GM18502 (cell line): ENCODE measurements at regions not wholly inside any gene's neighbourhood (a gene's known extent, or its start where the extent isn't known, plus 50 kb on each side); places are given as distances from the start of the nearest gene placed in this dataset.

Experiments
- ATAC-seq: cut with Tn5 transposase; IDR thresholded peaks from one replicate; pipeline ENCODE4 v1.9.1; 2021; ENCODE audit warnings: mild to moderate bottlenecking; ENCODE audit not compliant: unreplicated experiment, poor library complexity

DNA sequence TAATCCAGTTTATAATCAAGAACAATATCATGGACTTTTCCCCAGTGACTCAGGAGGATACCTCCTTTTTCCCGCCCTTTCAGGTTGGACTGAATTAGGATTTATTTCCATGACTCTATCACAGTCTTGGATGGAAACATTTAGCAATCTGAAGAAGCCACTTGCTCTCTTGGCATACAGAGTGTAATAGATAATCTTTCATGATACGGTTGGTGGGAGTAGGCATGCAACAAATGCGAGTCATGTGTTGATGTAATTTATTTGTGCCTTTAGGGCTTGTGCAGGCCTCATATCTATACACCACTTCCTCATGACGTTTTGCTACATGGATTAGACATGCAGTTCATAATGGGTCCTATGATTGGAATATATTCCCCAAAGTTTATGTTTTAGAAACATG, 54.2 kb upstream of the MCTP2 start:
- no peak for ATAC-seq

GRCh38 chr15:94175420-94175819, 55.9 kb upstream of the MCTP2 start:
- no peak for ATAC-seq

DNA sequence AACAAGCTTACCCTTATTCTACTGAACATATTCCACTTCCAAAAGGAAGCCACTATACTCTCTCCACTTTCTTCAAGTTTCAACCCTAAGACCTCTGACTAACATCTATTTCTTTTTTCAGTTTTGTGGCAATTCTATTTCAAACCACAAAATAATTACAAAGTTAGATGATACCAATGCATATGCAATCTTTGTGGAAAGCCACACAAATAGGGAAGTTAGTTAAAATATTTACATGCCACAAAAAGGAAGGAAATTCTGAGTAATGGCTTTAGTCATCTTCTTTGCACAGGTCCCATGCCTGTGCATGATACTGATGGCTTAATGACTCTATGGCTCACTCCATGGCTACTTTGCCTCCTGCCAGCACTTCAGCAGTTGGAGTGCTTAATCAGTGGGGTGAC, 57.0 kb upstream of the MCTP2 start:
- peak; percentile 92 for ATAC-seq

DNA sequence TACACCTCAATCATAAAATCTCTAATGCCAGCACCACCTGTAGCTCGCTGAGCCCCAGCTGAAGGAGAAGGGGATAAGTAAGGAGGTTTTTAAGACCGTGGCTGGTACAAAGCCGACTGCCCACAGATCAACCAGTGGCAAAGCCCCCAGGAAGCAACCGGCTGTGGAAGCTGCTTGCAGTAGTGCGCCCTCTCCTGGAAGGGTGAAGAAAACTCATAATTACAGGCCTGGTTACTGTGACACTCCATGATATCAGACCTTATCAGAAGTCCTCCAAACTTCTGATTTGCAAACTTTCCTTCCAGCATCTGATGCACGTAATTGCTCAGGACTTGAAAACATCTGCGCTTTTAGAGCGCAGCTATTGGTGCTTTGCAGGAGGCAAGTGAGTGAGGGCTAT, 63.1 kb upstream of the MCTP2 start:
- ATAC-seq, result no peak

DNA sequence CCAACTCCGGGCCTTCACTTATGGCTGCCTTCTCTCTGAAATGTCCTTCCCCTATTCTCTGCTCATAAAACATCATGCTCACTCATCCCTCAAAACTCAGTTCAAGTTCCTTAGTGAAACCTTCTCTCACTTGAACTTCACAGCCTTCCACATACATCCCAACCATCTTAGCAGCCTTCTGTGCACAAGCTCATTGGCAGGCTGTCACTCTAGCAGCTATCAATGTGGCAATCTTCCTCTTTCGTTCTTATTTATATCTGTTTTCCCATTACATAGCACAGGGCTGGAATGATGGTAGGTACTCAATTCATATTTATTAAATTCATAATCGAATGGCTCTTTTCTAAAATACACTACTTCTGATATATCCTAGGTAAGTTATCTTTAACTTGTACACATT, 66.4 kb upstream of the MCTP2 start:
- ATAC-seq, result no peak

DNA sequence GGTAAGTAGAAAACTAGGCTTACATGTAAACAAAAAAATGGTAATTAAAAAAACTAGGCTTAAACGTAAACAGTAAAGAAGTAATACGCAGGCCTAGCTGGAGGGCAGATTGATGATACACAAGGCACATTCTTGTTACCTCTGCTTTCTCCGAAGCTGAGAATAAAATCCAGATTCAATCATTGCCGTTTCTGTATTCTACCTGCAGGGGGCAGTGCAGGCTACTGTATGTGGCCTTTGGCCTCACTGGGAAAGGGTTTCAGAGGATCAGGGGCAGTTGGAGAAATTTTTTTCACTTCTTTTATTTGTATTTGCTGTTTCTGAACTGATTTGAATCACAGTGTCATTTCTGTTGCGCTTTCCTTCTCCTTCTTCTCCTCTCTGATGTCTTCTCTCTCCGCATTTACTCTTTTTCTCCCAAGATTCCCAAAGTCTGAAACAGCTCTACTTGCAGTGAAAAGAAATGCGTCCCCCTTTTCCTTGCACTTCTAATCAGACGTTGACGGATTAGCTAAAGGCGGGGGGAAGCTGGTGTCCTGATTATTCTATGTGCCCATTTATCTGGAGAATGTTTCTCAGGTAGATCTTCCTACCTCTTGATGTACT, 67.1 kb upstream of the MCTP2 start:
- ATAC-seq, result peak; percentile 70

DNA sequence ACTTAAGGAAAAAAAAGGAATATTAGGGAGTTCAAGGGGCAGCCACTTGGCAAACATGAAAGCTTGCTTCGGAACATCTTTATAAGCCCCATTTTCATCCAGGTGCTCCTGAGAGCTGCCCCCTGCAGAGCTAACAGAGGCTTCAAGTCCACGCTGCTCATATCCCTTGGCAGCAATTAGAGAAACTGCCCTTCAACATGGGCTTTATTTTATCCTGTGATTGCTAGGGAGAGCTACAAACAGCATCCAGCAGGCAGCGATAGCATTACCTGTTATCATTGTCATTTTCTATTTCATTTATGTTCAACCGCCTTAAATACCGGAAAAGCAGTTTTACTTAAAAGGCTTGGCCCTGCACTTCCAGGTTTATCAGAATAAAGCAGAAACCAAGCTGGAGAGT, 68.4 kb upstream of the MCTP2 start:
- ATAC-seq, result no peak

DNA sequence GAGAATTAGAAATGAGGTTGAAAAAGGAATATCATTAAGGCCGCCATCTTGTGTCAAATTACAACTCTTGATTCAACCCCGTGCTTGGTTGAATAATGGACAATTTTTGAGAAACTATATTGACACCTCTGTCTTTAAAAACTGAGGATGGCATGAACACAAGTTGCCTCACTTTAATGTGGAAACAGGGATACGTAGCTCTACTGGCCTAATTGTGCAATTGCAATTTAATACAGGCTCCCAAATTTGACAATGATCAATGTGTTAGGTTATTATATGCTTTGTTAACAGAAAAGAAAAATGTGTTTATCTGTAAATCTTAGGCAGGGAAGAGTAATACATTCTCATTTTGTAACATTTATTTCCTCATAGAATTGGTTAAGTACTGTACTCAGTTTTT, 77.1 kb upstream of the MCTP2 start:
- no peak for ATAC-seq

DNA sequence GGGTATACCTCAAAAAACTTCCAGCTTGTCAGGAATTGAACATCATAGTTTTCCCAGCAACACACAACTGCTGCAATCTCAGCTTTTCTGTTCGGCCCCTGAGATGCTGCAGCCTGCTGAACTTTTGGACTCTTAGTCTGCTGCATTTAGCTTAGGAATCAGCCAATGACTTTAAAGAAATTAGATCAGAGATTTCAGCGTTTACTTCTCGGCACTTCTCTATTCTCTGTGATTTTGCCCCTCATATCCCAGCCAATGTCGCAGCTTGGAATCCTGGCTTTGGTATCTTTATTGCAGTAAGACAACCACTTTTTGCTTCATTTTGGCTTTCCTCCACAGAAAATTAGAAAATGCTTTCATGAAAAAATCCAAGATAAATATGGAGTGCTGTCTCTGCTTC, 86.3 kb upstream of the MCTP2 start:
- ATAC-seq, result no peak

- no peak for ATAC-seq
These were observed 89.6 kb upstream of the MCTP2 start for GRCh38 chr15:94141802-94142201.

- no peak for ATAC-seq
These were observed 95.7 kb upstream of the MCTP2 start for GRCh38 chr15:94135486-94136147.

DNA sequence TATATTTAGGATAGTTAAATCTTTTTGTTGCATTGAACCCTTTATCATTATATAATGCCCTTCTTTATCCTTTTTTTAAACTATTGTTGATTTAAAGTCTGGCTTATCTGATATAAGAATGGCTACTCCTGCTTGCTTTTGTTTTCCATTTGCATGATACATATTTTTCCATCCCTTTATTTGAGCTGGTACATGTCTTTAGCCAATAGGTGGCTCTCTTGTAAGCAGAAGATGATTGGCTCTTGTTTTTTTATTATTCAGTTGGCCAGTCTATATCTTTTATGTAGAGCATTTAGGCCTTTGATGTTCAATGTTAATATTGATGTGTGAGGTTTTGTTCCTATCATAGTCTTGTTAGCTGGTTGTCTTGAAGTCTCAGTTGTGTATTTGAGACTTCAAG, 99.5 kb upstream of the MCTP2 start:
- ATAC-seq, result no peak

GRCh38 chr15:94130504-94130903, 100.9 kb upstream of the MCTP2 start:
- ATAC-seq, result no peak

DNA sequence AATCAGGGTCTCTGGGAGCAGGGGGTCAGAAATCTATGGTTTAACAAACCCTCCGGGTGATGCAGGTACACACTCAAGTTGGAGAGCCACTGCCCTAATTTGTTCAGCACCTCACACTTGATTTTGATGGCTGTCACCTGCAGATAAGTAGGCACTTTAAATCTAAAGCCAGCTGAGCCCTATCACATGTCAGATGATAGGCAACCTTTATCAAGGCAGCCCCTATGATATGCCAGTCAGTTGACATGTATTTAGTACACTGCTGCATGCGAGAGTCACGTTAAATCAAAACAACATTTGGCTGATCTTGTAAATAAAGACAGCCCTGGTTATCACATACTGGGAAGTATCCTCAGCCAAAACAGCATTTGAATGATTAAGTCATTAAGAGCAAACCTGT, 104.4 kb upstream of the MCTP2 start:
- no peak for ATAC-seq

DNA sequence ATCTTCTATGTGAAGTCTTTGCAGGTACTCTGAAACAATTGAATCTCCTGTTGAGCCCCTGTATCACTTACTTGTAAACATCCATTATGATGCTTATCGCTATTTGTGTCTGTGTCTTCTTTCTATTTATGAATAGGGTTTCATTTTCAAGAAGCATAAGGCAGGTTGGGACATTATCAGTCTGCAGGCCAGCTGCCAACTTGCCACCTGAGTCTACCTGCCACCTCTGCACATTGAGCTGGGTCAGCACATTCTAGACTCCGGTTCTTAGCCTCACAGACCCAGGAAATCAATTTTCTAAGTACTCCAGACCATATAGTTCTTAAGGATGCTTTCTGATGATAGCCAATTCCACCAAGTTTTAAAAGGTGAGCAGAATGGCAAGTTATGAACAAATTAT, 105.7 kb upstream of the MCTP2 start:
- ATAC-seq, result no peak

GRCh38 chr15:94125156-94125555, 106.2 kb upstream of the MCTP2 start:
- no peak for ATAC-seq

DNA sequence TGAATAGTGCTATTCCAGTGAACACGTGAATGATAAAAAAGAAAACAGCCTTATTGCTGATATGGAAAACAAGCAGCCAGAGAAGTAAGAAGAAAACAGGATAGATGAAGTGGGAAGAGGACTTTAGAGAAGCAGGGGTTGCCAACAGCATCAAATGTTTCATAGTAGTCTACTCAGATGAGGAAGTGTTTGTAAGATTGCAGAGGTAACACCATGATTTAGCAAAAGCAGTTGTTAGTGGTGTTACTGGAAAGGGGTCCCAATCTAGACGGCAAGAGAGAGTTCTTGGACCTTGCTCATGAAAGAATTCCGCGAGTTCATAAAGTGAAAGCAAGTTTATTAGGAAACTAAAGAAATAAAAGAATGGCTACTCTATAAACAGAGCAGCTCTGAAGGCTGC, 108.8 kb upstream of the MCTP2 start:
- no peak for ATAC-seq

DNA sequence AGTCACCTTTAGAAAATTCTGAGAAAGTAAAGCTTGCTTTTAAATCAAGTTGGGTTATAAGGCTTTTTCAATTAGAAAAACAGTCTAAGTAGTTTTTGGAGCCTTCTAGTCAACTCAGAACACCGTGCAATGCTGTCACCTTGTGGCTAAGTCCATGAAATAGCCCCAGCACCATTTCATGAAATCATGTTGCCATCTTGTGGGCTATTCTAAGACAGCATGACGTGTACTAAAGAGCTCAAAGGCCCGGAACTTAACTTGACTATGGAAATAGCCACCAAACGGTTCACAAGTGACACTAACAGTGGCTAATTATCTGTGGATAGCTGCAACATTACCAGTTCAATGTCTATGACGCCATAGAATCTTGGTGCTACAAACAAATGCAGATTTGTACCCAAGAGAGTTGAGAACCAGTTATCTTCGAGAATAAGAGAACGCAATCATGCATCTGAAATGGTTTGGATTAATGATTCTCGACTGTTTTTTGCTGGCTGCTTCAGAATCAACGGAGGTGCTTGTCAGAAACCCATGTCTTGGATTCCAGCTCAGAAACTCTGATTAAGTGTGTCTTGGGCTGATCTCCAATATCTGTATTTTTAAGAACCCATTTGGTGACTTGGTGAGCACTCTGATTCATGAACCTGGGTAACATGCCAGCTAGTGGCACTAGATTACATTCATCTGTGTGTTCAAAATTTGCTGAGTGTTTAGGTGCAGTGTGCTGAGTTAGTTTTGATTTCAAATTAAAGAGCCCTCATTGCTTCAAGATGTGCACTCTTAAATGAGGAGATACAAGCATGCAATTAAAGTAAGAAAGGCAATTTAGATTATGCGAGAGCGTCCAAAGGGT, 111.2 kb upstream of the MCTP2 start:
- ATAC-seq, result peak; percentile 100

DNA sequence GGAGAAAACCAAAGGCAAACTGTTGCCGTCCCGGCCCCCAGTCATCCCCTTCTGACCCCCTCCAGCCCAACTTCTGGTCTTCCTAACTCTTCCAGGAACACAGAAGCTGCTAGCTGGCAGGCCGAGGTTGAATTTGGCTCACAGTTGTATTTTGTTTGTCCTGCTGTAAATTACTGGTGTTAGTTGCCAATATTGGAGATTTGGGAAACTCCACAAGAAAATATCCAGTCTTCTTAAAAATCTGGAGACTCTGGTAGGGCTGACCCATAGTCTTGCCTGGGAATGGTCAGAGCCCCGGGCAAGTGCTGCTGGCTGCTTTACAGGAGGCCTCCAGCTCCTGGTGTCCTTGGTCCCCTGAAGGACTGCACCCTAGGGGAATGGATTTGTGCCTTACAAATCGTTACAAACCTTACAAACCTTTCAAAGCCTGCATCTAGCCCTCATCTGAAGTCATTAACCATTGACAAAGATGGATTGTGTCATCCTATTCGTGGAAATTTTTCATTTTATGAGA, 112.0 kb upstream of the MCTP2 start:
- no peak for ATAC-seq

GRCh38 chr15:94110476-94111130, 120.8 kb upstream of the MCTP2 start:
- ATAC-seq, result no peak

DNA sequence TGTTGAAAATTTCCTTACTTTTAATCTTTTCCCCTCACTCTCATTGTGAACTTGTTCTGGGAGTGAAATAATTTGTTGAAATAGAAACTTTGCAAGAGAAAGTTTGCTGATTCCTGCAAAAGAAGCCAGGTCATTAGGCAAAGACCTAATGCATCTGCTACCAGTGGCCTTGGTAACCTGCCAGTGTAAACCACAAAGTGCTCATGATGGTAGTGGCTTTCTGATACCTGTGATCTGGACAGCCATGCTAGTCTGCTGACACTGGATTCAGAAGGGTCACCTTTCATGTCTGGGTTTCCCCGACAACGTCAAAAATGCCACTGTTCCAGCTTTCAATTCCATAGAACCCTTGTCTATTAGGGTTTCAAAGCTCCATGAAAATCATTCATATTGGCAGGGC, 123.7 kb upstream of the MCTP2 start:
- ATAC-seq, result no peak
